GM23338 (cell line): ENCODE measurements at regions not wholly inside any gene's neighbourhood (a gene's known extent, or its start where the extent isn't known, plus 50 kb on each side); places are given as distances from the start of the nearest gene placed in this dataset.

Experiments
- ATAC-seq: fragments of 200-7000 bp; cut with Tn5 transposase; 3 replicates; pipeline ENCODE4 v1.9.1; 2020
- DNase-seq: peaks from one replicate; pipeline ENCODE4 v3.0.0-alpha.2; 2015; ENCODE audit warnings: low spot score
- H2AFZ ChIP-seq: fragments of 200-600 bp; sonication (generic); 2 replicates; pipeline ENCODE4 v1.8.0; 2016; ENCODE audit warnings: antibody characterized with exemption, mild to moderate bottlenecking, moderate library complexity
- H3F3A ChIP-seq: fragments of 200-600 bp; sonication (generic); replicated peaks from 2 replicates; pipeline ENCODE4 v1.8.0; 2017; ENCODE audit warnings: antibody characterized with exemption, mixed run types, low read depth
- H3K27ac ChIP-seq: fragments of 200-600 bp; sonication (generic); 2 replicates; pipeline ENCODE4 v1.6.1; 2016; ENCODE audit warnings: low read depth
- H3K27me3 ChIP-seq: fragments of 200-600 bp; sonication (generic); 2 replicates; pipeline ENCODE4 v1.8.0; 2016; ENCODE audit warnings: mild to moderate bottlenecking, mixed run types, moderate library complexity; ENCODE audit not compliant: insufficient read depth
- H3K36me3 ChIP-seq: fragments of 200-600 bp; sonication (generic); 2 replicates; pipeline ENCODE4 v1.8.0; 2016; ENCODE audit warnings: mild to moderate bottlenecking; ENCODE audit not compliant: insufficient read depth
- H3K4me1 ChIP-seq: fragments of 200-600 bp; sonication (generic); 2 replicates; pipeline ENCODE4 v1.8.0; 2016; ENCODE audit warnings: mild to moderate bottlenecking, moderate library complexity; ENCODE audit not compliant: insufficient read depth
- H3K4me2 ChIP-seq: fragments of 200-600 bp; sonication (generic); 2 replicates; pipeline ENCODE4 v1.7.1; 2017; ENCODE audit warnings: mixed run types
- H3K4me3 ChIP-seq: fragments of 200-600 bp; sonication (generic); 2 replicates; pipeline ENCODE4 v1.6.1; 2016; ENCODE audit warnings: mixed run types
- H3K79me2 ChIP-seq: fragments of 200-600 bp; sonication (generic); replicated peaks from 2 replicates; pipeline ENCODE4 v1.8.0; 2017; ENCODE audit warnings: mild to moderate bottlenecking; ENCODE audit not compliant: insufficient read depth
- H3K9me2 ChIP-seq: fragments of 200-600 bp; sonication (generic); 2 replicates; pipeline ENCODE4 v1.8.0; 2017; ENCODE audit not compliant: insufficient read depth
- H4K20me1 ChIP-seq: fragments of 200-600 bp; sonication (generic); replicated peaks from 2 replicates; pipeline ENCODE4 v1.8.0; 2017; ENCODE audit warnings: mild to moderate bottlenecking; ENCODE audit not compliant: insufficient read depth
- H3K27ac Mint-ChIP-seq: 2 replicates; pipeline ENCODE4 v1.8.0; 2020; ENCODE audit warnings: inconsistent platforms, mild to moderate bottlenecking, moderate library complexity, mixed read lengths
- H3K27me3 Mint-ChIP-seq: 3 replicates; pipeline ENCODE4 v1.8.0; 2022; ENCODE audit warnings: low read depth, mild to moderate bottlenecking, moderate library complexity, mixed read lengths, inconsistent platforms; ENCODE audit not compliant: insufficient read depth, poor library complexity
- H3K36me3 Mint-ChIP-seq: 3 replicates; pipeline ENCODE4 v1.8.0; 2021; ENCODE audit warnings: low read depth, mild to moderate bottlenecking, inconsistent platforms, moderate library complexity, mixed read lengths
- H3K4me1 Mint-ChIP-seq: 3 replicates; pipeline ENCODE4 v1.8.0; 2020; ENCODE audit warnings: mild to moderate bottlenecking, inconsistent platforms, mixed read lengths
- H3K4me3 Mint-ChIP-seq: 3 replicates; pipeline ENCODE4 v1.8.0; 2021; ENCODE audit warnings: moderate library complexity, mild to moderate bottlenecking, inconsistent platforms, mixed read lengths
- H3K9me3 Mint-ChIP-seq: 3 replicates; pipeline ENCODE4 v1.8.0; 2020; ENCODE audit warnings: moderate library complexity, mild to moderate bottlenecking, inconsistent platforms, mixed read lengths
- EZH2 ChIP-seq: fragments of 200-600 bp; sonication (generic); IDR thresholded peaks from one replicate; pipeline ENCODE4 v1.8.0; 2017; ENCODE audit warnings: antibody characterized with exemption, mild to moderate bottlenecking, low read depth; ENCODE audit not compliant: unreplicated experiment
- EZH2phosphoT487 ChIP-seq: fragments of 200-600 bp; sonication (generic); IDR thresholded peaks from one replicate; pipeline ENCODE4 v1.8.1; 2018; ENCODE audit warnings: antibody characterized with exemption; ENCODE audit not compliant: unreplicated experiment
- JUNB ChIP-seq: IDR thresholded peaks from one replicate; pipeline ENCODE4 v1.6.1; 2016; ENCODE audit warnings: antibody characterized with exemption; ENCODE audit not compliant: unreplicated experiment
- NANOG ChIP-seq: IDR thresholded peaks from 2 replicates; pipeline ENCODE4 v1.6.1; 2016; ENCODE audit warnings: antibody characterized with exemption, borderline replicate concordance
- POLR2AphosphoS5 ChIP-seq: IDR thresholded peaks from 2 replicates; pipeline ENCODE4 v1.6.1; 2016; ENCODE audit warnings: antibody characterized with exemption, low read depth
- STAT1 ChIP-seq: IDR thresholded peaks from one replicate; pipeline ENCODE4 v1.6.1; 2016; ENCODE audit warnings: antibody characterized with exemption; ENCODE audit not compliant: unreplicated experiment
- ZNF331 ChIP-seq: fragments of 250-450 bp; sonication (Bioruptor Pico); IDR thresholded peaks from 2 replicates; pipeline ENCODE4 v1.5.0; 2020; ENCODE audit warnings: low read depth, mild to moderate bottlenecking, moderate library complexity
- TF ChIP-seq, protein P1 (sequence below): IDR thresholded peaks from one replicate; pipeline ENCODE4 v1.6.1; 2018; ENCODE audit warnings: antibody characterized with exemption; ENCODE audit not compliant: unreplicated experiment
- TF ChIP-seq, protein P2 (sequence below), 2 experiments: fragments of 200-600 bp in 1 of 2; sonication (generic) in 1 of 2; conservative IDR thresholded peaks; 2 replicates each; pipeline versions ENCODE4 v1.5.1 to v1.6.1; 2016 to 2017; ENCODE audit warnings: antibody characterized with exemption in 2 of 2, low read depth in 2 of 2, mild to moderate bottlenecking in 2 of 2, moderate library complexity in 1 of 2
- TF ChIP-seq, protein P3 (sequence below): IDR thresholded peaks from 2 replicates; pipeline ENCODE4 v1.6.1; 2016; ENCODE audit warnings: antibody characterized with exemption
- TF ChIP-seq, protein P4 (sequence below): fragments of 250-450 bp; sonication (Bioruptor Pico); IDR thresholded peaks from 2 replicates; pipeline ENCODE4 v1.5.0; 2020; ENCODE audit warnings: mild to moderate bottlenecking, moderate library complexity

DNA sequence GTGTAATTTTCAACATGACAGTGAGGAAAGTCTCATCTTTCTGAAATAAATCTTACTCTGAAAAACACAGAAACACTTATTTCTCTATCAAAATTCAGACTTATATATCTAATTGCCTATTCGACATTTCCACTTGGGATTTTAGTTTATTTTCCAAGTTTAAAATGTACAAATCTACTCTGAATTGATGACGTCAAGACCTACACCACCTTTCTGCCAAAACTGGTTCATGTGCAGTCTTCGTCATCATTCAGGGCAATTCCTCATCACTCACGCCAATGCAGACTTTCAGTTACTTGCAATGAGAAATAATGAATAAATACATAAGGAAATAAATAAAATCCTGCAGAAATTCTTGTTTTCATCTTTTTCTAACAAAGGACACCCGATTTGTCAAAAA, 843.8 kb downstream of the C12orf50 start (continued):
- TF ChIP-seq, protein P1, sequence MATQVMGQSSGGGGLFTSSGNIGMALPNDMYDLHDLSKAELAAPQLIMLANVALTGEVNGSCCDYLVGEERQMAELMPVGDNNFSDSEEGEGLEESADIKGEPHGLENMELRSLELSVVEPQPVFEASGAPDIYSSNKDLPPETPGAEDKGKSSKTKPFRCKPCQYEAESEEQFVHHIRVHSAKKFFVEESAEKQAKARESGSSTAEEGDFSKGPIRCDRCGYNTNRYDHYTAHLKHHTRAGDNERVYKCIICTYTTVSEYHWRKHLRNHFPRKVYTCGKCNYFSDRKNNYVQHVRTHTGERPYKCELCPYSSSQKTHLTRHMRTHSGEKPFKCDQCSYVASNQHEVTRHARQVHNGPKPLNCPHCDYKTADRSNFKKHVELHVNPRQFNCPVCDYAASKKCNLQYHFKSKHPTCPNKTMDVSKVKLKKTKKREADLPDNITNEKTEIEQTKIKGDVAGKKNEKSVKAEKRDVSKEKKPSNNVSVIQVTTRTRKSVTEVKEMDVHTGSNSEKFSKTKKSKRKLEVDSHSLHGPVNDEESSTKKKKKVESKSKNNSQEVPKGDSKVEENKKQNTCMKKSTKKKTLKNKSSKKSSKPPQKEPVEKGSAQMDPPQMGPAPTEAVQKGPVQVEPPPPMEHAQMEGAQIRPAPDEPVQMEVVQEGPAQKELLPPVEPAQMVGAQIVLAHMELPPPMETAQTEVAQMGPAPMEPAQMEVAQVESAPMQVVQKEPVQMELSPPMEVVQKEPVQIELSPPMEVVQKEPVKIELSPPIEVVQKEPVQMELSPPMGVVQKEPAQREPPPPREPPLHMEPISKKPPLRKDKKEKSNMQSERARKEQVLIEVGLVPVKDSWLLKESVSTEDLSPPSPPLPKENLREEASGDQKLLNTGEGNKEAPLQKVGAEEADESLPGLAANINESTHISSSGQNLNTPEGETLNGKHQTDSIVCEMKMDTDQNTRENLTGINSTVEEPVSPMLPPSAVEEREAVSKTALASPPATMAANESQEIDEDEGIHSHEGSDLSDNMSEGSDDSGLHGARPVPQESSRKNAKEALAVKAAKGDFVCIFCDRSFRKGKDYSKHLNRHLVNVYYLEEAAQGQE, result no peak
- no peak for TF ChIP-seq EZH2phosphoT487
- TF ChIP-seq, protein P2, sequence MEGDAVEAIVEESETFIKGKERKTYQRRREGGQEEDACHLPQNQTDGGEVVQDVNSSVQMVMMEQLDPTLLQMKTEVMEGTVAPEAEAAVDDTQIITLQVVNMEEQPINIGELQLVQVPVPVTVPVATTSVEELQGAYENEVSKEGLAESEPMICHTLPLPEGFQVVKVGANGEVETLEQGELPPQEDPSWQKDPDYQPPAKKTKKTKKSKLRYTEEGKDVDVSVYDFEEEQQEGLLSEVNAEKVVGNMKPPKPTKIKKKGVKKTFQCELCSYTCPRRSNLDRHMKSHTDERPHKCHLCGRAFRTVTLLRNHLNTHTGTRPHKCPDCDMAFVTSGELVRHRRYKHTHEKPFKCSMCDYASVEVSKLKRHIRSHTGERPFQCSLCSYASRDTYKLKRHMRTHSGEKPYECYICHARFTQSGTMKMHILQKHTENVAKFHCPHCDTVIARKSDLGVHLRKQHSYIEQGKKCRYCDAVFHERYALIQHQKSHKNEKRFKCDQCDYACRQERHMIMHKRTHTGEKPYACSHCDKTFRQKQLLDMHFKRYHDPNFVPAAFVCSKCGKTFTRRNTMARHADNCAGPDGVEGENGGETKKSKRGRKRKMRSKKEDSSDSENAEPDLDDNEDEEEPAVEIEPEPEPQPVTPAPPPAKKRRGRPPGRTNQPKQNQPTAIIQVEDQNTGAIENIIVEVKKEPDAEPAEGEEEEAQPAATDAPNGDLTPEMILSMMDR (conservative IDR thresholded peaks at IDR 0.05; ENCODE audit: low read depth in 2 of 2), result no peak
- TF ChIP-seq, protein P3, sequence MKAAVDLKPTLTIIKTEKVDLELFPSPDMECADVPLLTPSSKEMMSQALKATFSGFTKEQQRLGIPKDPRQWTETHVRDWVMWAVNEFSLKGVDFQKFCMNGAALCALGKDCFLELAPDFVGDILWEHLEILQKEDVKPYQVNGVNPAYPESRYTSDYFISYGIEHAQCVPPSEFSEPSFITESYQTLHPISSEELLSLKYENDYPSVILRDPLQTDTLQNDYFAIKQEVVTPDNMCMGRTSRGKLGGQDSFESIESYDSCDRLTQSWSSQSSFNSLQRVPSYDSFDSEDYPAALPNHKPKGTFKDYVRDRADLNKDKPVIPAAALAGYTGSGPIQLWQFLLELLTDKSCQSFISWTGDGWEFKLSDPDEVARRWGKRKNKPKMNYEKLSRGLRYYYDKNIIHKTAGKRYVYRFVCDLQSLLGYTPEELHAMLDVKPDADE, result no peak
- no peak for TF ChIP-seq EZH2
- no peak for TF ChIP-seq POLR2AphosphoS5
- TF ChIP-seq NANOG, result no peak
- TF ChIP-seq ZNF331 (CRISPR knock-in tag), result no peak
- TF ChIP-seq STAT1, result no peak

DNA sequence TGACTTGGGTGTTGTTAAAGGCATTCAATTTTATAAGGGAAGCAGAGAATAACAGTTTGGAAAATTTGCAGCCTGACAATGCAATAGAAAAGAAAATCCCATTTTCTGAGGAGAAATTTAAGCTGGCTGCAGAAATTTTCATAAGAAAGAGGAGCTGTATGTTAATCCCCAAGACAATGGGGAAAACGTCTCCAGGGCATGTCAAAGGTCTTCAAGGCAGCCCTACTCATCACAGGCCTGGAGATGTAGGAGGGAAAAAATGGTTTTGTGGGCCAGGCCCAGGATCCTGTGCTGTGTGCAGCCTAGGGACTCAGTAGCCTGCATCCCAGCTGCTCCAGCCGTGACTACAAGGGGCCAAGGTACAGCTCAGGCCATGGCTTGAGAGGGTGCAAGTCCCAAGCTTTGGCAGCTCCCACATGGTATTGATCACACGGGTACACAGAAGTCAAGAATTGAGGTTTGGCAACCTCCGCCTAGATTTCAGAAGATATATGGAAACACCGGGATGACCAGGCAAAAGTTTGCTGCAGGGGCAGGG, 846.4 kb downstream of the C12orf50 start:
- H3K4me1 ChIP-seq, result no peaks in the 10 kb centered on the region
- no peak overlapping the region for H3K27ac ChIP-seq
- Mint-ChIP-seq H3K4me3 (no peak overlapping the region), H3K27ac (no peak overlapping the region), H3K4me1 (peaks cover 7% of the 10 kb centered on the region; the same call in 2 of the 3 replicates), H3K36me3 (no peaks in the 10 kb centered on the region), H3K27me3 (no peaks in the 10 kb centered on the region), H3K9me3 (no peaks in the 10 kb centered on the region; the same call in 1 of the 3 replicates)
- ATAC-seq (no peak), DNase-seq (no peak)
- no peak overlapping the region for H3K4me2 ChIP-seq
- no peak overlapping the region; the same call in 1 of the 2 replicates for H2AFZ ChIP-seq
- H3K79me2 ChIP-seq, result no peaks in the 10 kb centered on the region
- no peaks in the 10 kb centered on the region for H3K36me3 ChIP-seq
- H3F3A ChIP-seq, result no peaks in the 10 kb centered on the region
- H4K20me1 ChIP-seq, result no peaks in the 10 kb centered on the region
- no peak overlapping the region for H3K4me3 ChIP-seq
- H3K27me3 ChIP-seq, result no peaks in the 10 kb centered on the region
- H3K9me2 ChIP-seq, result no peaks in the 10 kb centered on the region
- TF ChIP-seq ZNF331 (CRISPR knock-in tag) (no peak), JUNB (no peak), EZH2 (no peak)
- TF ChIP-seq, protein P4, sequence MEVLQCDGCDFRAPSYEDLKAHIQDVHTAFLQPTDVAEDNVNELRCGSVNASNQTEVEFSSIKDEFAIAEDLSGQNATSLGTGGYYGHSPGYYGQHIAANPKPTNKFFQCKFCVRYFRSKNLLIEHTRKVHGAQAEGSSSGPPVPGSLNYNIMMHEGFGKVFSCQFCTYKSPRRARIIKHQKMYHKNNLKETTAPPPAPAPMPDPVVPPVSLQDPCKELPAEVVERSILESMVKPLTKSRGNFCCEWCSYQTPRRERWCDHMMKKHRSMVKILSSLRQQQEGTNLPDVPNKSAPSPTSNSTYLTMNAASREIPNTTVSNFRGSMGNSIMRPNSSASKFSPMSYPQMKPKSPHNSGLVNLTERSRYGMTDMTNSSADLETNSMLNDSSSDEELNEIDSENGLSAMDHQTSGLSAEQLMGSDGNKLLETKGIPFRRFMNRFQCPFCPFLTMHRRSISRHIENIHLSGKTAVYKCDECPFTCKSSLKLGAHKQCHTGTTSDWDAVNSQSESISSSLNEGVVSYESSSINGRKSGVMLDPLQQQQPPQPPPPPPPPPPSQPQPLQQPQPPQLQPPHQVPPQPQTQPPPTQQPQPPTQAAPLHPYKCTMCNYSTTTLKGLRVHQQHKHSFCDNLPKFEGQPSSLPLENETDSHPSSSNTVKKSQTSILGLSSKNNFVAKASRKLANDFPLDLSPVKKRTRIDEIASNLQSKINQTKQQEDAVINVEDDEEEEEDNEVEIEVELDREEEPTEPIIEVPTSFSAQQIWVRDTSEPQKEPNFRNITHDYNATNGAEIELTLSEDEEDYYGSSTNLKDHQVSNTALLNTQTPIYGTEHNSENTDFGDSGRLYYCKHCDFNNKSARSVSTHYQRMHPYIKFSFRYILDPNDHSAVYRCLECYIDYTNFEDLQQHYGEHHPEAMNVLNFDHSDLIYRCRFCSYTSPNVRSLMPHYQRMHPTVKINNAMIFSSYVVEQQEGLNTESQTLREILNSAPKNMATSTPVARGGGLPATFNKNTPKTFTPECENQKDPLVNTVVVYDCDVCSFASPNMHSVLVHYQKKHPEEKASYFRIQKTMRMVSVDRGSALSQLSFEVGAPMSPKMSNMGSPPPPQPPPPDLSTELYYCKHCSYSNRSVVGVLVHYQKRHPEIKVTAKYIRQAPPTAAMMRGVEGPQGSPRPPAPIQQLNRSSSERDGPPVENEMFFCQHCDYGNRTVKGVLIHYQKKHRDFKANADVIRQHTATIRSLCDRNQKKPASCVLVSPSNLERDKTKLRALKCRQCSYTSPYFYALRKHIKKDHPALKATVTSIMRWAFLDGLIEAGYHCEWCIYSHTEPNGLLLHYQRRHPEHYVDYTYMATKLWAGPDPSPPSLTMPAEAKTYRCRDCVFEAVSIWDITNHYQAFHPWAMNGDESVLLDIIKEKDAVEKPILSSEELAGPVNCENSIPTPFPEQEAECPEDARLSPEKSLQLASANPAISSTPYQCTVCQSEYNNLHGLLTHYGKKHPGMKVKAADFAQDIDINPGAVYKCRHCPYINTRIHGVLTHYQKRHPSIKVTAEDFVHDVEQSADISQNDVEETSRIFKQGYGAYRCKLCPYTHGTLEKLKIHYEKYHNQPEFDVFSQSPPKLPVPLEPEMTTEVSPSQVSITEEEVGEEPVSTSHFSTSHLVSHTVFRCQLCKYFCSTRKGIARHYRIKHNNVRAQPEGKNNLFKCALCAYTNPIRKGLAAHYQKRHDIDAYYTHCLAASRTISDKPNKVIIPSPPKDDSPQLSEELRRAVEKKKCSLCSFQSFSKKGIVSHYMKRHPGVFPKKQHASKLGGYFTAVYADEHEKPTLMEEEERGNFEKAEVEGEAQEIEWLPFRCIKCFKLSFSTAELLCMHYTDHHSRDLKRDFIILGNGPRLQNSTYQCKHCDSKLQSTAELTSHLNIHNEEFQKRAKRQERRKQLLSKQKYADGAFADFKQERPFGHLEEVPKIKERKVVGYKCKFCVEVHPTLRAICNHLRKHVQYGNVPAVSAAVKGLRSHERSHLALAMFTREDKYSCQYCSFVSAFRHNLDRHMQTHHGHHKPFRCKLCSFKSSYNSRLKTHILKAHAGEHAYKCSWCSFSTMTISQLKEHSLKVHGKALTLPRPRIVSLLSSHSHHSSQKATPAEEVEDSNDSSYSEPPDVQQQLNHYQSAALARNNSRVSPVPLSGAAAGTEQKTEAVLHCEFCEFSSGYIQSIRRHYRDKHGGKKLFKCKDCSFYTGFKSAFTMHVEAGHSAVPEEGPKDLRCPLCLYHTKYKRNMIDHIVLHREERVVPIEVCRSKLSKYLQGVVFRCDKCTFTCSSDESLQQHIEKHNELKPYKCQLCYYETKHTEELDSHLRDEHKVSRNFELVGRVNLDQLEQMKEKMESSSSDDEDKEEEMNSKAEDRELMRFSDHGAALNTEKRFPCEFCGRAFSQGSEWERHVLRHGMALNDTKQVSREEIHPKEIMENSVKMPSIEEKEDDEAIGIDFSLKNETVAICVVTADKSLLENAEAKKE (CRISPR knock-in tag), result no peak
